Astrocyte of the spinal cord (primary cell): ENCODE measurements at regions not wholly inside any gene's neighbourhood (a gene's known extent, or its start where the extent isn't known, plus 50 kb on each side); places are given as distances from the start of the nearest gene placed in this dataset.

ENCODE experiments used
- DNase-seq: peaks from one replicate; pipeline ENCODE4 v3.0.0; 2011; ENCODE audit warnings: low read depth, low spot score
- H3K4me3 ChIP-seq: 2 replicates; pipeline ENCODE4 v1.5.1; 2011; ENCODE audit warnings: low read depth, mild to moderate bottlenecking, low read length, moderate library complexity
- CTCF ChIP-seq: IDR thresholded peaks from 2 replicates; pipeline ENCODE4 v1.5.1; 2012; ENCODE audit warnings: low read depth, mild to moderate bottlenecking, low read length, inconsistent platforms
- in situ Hi-C: cut with HindIII; loops from 2 replicates; pipeline ENCODE4 v1.10.0; 2017; ENCODE audit warnings: low sequenced_read_pairs

GRCh38 chr3:72093270-72093991 is 308.5 kb upstream of the PROK2 start:
- in situ Hi-C loops, result no loop called here
- TF ChIP-seq CTCF, result no peak
- no peak for DNase-seq

GRCh38 chr3:72092778-72093177 is 307.8 kb upstream of the PROK2 start:
- TF ChIP-seq CTCF, result no peak
- in situ Hi-C loops, result no loop called here

More at GRCh38 chr3:72093270-72093991, 308.5 kb upstream of the PROK2 start:
- H3K4me3 ChIP-seq, result no peak overlapping the region

GRCh38 chr3:72088486-72089025 is 303.6 kb upstream of the PROK2 start:
- H3K4me3 ChIP-seq, result no peak overlapping the region
- no peak for TF ChIP-seq CTCF
- in situ Hi-C loops, result no loop called here
- no peak for DNase-seq

More at GRCh38 chr3:72092778-72093177, 307.8 kb upstream of the PROK2 start:
- no peak overlapping the region for H3K4me3 ChIP-seq
- DNase-seq, result no peak

GRCh38 chr3:72087420-72087819 is 302.5 kb upstream of the PROK2 start:
- no peak for TF ChIP-seq CTCF
- in situ Hi-C loops, result no loop called here
- H3K4me3 ChIP-seq, result no peak overlapping the region
- no peak for DNase-seq

GRCh38 chr3:72086743-72087087 is 301.8 kb upstream of the PROK2 start:
- TF ChIP-seq CTCF, result no peak
- H3K4me3 ChIP-seq, result no peak overlapping the region
- in situ Hi-C loops, result no loop called here
- no peak for DNase-seq

- in situ Hi-C loops, result no loop called here
- DNase-seq, result no peak
- no peak overlapping the region for H3K4me3 ChIP-seq
- no peak for TF ChIP-seq CTCF
Observed at GRCh38 chr3:72086042-72086742, 301.2 kb upstream of the PROK2 start.
